GM12891 (cell line): ENCODE measurements at regions not wholly inside any gene's neighbourhood (a gene's known extent, or its start where the extent isn't known, plus 50 kb on each side); places are given as distances from the start of the nearest gene placed in this dataset.

Experiments
- PAX5 ChIP-seq: IDR thresholded peaks from 2 replicates; pipeline ENCODE4 v1.6.1; 2011; ENCODE audit warnings: low read length, moderate library complexity, mild to moderate bottlenecking; ENCODE audit not compliant: insufficient read depth, severe bottlenecking
- POLR2A ChIP-seq: IDR thresholded peaks from 2 replicates; pipeline ENCODE4 v1.6.1; 2011; ENCODE audit warnings: low read depth, low read length, control low read depth
- POLR2AphosphoS5 ChIP-seq: IDR thresholded peaks from 2 replicates; pipeline ENCODE4 v1.6.1; 2011; ENCODE audit warnings: low read depth, low read length, control low read depth
- POU2F2 ChIP-seq: IDR thresholded peaks from 2 replicates; pipeline ENCODE4 v1.6.1; 2011; ENCODE audit warnings: low read depth, mild to moderate bottlenecking, control low read depth, low read length, moderate library complexity
- SPI1 ChIP-seq: IDR thresholded peaks from 2 replicates; pipeline ENCODE4 v1.6.1; 2011; ENCODE audit warnings: low read depth, low read length, control low read depth
- TAF1 ChIP-seq: IDR thresholded peaks from 2 replicates; pipeline ENCODE4 v1.6.1; 2011; ENCODE audit warnings: low read depth, low read length, control low read depth

DNA sequence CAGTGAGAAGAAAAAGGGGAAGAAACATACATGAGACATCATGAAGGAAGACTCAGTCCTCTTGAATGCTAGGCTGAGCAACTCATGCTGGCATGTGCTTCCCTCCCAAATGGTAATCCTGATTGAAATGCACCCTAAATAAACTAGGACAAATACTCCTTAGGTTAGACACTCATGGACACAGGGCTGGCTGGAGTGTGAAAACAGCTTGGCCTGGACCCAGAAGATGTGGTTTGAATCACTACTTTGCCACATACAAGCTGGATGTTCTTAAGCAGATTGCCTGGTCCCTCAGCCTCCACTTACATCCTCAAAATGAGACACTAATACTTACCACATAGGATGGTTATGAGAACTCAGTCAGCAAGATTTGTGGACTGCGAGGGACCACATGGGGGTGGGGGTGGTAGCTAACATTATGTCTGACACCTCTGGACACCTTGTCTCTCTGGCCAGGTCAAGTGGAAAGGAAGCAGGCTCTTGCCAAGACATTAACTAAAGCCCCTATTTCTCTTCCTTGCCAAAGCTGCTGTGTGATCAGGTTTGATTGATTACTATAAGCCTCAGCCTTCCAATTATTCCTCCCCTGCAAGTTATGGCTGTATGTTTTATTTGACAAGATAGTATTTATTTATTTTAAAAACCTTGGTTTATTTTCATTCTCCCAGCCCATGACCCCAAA is 138.9 kb upstream of the SLC7A14 start:
- no peak for TF ChIP-seq POLR2A
- no peak for TF ChIP-seq TAF1
- no peak for TF ChIP-seq POLR2AphosphoS5
- TF ChIP-seq SPI1: no peak
- TF ChIP-seq PAX5: no peak
- no peak for TF ChIP-seq POU2F2
